Stromal cell of bone marrow (primary cell): ENCODE measurements at regions not wholly inside any gene's neighbourhood (a gene's known extent, or its start where the extent isn't known, plus 50 kb on each side); places are given as distances from the start of the nearest gene placed in this dataset.

Experiments used
- DNase-seq: peaks from one replicate; pipeline ENCODE4 v3.0.0-alpha.2; 2012; ENCODE audit warnings: low read depth

DNA sequence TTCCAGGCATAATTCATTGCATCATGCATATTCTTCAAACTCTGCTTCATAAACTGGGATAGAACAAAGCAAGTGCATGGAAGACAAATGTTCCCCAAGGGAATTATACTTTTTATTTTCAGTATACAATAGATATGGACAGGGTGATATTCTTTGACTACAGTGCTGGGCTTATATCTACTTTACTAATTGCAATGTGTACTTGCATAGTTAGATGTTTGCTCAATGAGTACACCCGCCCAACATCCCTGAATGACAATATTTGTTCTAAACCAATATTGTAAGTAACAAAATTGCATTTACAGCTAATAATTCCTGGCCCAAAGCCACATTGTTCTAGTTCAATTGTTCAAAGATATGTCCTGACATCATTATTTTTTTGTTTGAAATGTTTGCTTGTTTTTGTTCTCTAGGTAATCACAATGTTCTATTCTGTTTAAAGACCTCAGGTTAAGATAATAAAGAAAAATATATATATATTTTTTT, 171.4 kb downstream of the PTN start:
- no peak for DNase-seq

DNA sequence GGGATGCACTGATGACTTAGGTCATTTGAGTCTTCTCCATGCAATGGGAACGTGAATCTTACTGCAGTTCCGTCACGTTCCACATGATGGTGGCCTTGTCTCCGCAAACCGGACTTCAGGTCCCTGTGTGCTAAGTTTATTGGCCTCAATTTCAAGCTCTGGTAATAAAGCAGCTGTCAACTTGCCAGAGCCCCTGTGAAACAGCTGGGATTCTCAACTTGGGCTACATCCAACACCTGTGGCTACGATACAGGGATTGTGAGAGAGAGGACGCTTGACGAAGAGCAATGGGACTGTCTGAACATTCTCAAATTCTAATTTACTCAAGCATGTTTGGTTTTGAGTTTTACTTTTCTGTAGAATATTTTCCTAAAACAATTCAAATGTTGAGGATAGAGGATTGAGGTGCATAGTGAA, 174.2 kb downstream of the PTN start:
- DNase-seq: peak; percentile 47

DNA sequence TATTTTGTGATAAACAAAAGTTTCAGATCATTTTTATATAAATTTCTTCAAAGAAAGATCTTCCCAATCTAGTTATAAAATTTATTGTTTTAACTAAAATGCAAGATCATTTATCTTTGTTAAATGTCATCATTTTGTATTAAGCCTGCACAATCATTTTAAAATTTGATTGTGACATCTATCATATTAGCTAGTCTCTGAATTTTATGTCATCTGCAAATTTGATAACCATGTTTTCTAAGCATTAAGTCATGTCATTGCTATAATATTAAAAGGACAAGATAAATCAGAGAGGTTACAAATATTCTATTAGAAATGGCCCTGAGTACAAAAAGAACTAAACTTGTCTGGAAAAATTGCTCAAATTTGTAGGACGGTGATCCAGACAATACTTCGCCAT, 175.9 kb downstream of the PTN start:
- DNase-seq: no peak

DNA sequence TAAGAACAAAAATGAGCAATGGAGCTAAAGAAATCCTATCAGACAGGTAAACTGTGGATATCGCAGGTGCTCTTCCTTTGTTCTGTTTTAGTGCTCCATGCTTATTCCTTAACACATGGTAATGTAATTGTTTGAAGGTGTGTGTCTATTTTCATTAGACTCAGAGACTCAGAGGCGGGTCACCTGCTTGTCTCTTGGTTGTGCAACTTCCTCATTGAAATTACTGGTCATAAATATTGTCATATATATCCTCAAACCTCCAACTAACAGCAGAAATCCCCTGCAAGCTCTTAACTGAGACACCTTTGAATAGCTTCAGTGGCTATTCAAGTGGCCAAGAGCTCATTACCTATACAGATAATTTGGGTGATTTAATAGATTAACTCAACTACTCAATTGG, 177.2 kb downstream of the PTN start:
- no peak for DNase-seq

DNA sequence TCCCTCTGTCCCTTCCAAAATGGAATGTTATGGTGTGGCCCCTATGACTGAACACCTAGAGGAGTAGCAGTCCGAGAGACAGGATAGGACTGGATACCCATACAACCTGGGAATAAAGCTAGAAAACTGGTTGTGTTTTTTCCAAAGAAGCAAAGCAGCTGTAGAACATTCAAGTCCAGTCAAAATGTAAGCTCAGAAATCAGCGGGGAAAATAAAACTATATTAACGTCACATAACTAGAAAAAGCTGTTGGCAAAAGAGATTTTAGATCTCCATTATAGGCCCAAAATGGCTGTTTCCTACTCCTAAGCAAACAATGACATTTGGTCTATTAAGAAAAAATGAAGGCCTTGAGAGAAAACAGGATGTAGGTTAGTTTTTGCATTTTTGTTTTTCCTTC, 177.7 kb downstream of the PTN start:
- DNase-seq: no peak

DNA sequence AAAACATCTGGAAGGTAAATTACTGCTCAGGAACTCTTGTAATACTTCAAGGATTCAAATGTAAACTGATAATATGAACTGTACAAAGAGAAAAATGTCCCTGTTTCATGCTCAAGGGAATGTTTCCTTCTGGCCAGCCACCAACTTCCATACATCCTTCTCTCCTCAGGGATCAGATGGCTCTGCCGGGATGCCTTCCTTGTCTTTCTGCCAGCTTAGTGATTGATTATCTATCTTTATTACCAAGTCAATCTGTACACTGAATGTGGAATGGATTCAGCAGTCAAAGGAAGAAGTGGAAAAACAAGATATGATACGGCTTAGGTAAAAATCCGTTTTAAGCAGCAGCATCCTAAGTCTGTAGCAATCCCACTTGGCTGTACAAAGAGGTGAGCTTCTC, 178.3 kb downstream of the PTN start:
- no peak for DNase-seq

DNA sequence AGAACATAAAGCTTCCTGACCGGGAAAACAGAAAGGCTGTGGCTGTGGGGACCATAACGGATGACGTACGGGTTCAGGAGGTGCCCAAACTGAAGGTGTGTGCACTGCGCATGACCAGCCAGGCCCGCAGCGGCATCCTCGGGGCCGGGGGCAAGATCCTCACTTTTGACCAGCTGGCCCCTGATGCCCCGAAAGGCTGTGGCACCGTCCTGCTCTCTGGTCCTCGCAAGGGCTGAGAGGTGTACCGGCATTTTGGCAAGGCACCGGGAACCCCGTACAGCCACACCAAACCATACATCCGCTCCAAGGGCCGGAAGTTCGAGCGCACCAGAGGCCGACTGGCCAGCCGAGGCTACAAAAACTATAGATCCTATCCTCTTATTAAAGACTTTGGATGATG, 179.3 kb downstream of the PTN start:
- no peak for DNase-seq

DNA sequence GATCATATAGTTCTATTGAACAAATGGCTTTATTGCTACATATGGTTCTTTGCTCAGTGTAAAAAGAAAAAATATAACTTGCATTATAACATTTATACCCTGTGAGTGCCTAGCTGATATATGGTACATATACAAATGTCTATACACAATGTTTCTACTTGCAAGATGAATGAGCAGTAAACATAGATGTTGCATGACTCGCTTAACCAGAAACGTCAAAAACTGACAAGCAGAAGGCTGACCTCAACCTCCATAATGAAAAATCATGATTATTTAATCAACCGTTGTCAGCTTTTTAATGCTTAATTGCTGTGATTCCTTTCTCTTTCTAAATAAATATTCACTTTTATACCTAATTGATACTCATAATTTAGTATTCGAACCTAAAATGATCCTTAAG, 183.3 kb downstream of the PTN start:
- DNase-seq: no peak

DNA sequence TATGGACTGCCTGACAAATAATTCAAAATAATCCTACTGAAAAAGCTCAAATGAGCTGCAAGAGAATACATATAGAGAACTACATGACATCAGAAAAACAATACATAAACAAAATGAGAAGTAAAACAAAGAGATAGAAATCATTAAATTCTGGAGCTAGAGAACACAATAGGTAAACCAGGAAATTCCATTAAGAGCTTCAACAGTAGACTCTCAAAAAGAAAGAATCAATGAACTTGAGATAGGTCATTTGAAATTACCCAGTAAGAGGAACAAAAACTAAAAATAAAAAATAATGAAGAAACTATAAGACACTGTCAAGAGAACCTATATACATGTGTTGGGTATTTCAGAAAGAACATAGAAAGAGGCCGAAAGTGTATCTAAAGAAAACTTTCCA, 186.3 kb downstream of the PTN start:
- DNase-seq: no peak

DNA sequence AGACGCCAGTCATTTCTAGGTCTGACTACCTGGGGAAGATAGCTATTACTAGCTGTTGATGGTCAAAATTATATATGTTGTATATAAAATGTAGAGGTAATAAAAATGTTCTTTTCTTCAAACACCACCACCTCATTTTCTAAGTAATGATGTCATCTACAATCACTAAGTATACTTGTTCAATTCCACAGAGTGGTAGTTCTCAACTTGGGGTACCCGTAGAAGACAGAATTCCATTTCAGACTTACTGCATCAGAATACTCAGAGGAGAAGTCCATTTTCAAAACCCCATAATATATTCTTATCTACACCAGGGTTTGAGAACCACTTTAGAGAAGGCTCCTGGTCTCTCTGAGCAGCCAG, 191.9 kb downstream of the PTN start:
- no peak for DNase-seq

DNA sequence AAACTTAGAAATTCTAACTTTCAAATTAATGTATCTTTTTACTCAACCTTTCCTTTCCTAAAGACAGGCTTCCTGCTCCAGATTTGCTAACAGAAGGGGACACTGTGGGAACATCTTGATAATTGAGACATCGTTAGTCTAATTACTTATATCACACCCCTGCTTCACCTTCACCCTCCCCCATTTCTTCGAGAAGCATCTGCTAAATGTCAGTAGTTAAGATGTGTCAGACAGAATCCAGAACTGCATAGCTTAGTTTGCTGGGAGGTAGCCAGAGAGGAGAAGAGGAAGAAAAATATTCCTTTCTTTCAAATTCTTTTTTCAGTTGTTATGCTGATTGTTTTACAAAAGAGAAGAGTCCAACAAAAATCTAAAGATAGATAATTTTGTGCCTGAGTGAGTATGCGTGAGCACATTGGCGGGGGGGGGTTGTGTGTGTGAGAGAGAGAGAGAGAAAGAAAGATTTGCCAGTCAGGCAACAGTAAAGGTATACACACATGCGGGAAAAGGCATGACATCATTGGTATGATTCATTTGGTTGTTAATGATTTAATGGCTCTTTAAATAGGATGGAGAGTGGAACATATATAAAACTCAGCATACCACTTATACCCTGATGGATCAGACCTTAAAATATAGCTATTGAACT, 192.4 kb downstream of the PTN start:
- no peak for DNase-seq

DNA sequence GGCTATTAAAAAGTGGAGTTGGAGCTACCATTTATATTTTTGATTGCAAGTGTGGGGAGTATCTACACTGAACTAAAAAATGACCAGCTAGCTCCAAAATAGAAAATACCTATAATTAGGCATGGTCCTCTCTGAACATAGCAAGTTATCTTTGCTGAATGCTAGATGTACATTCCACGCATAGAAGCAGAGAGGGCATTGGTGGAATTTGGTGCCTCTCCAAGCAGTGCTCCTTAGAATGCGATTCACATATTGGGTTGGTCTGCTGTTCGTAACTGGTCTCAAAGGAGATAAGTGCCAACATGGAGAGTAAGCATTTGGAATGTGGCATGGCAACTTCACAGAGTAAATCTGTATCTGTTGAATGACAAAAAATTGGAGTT, 196.2 kb downstream of the PTN start:
- DNase-seq: no peak

DNA sequence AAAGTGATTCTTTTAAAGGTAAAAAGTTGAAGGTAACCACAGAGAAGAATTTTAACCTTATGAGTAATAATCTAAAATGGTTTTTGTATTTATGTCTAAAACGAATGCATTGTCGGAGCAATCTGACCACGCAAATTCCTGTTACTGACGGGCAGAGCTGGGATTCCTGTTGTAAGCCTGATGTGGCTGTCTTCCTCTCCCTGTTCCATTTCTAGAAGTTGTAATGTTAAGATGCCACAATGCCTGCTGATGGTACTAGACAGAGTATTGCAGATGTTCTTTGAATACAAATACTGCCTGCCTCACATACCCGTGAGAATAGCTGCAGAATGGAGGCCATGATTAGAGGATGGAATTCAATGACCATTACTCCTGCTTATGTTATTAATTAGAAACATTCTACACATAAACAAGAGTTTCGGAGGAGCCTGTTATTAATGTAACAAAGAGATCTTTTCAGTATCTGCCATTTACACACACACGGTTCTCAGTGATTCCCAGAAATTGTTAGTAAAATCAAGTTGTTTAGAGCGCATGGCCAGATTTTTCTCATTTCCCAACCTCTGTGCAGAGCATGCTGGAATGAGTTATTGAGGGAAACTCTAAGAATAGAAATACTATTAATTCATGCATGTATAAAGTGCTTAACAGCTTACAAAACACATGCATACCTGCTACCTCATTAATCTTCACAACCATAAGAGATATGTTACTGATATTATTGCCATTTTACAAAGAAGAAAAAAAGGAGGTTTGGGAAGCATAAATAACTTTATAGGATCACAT, 196.8 kb downstream of the PTN start:
- peak; percentile 28 for DNase-seq

DNA sequence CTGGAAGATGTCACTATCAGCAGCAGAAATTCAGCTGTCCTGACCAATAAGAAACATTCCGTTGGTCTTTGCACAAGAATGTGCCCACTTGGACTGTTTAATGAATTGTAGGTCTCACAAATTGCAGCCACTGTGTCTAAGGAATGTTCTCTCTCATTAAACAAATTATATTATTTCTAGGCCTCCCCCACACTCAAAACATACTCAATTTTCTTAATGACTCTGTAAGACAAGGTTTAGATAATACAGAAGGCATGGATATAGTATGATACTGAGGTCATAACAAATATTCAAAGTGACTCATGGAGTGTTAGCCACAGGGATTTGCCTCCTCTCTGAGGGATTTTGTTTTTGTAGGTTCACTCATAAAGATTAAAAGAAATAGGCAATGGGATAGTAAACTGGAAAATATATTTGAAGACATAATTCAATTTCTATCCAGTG, 197.5 kb downstream of the PTN start:
- peak; percentile 53 for DNase-seq

DNA sequence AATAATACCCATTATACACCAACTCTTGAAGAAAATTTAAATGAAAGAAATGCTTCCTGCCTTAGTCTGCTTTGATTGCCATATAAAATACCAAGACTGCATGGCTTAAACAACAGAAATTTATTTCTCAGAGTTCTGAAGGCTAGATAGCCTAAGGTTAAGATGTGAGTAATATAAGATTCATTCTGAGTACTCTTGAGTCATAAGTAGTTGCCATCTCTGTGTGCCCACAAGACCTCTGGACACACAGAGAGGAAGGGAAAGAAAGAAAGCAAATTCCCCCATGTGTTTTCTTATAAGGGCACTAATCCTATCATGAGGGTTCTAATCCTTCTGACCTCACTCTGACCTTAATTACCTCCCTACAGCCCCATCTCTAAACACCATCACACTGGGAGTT, 201.2 kb downstream of the PTN start:
- DNase-seq: peak; percentile 24

DNA sequence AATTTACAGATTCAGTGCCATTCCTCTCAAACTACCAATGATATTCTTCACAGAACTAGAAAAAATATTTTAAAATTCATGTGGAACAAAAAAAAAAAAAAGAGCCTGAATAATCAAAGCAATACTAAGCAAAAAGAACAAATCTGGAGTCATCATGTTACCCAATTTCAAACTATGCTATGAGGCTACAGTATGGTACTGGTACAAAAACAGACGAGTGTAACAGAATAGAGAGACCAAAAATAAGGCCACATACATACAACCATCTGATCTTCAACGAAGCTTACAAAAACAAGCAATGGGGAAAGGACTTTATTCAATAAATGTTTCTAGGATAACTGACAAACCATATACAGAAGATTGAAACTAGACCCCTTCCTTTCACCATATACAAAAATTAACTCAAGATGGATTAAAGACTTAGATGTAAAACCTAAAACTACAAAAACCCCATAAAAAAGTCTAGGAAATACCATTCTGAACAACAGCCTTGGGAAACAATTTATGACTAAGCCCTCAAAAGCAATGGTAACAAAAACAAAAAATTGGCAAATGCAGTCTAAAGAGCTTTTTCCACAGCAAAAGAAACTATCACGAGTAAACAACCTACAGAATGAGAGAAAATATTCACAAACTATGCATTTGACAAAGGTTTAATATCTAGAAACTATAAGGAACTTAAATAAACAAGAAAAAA, 207.7 kb downstream of the PTN start:
- DNase-seq: no peak

DNA sequence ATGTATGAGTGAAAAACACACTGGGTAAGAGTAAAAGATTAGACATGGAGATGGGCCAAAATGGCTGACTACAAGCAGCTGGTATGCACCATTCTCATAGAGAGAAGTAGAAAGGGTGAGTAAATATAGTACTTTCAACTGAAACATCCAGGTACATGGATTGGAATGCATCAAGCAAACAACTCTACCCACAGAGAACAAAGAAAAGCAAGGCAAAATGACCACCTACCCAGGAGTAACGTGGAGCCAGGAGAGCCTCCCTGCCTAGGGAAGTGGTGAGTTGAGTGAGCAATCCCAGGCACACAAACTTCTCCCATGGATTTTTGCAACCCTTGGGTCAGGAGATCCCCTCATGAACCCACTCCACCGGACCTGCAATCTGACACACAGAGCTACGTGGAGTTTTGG, 212.8 kb downstream of the PTN start:
- DNase-seq: peak; percentile 21

DNA sequence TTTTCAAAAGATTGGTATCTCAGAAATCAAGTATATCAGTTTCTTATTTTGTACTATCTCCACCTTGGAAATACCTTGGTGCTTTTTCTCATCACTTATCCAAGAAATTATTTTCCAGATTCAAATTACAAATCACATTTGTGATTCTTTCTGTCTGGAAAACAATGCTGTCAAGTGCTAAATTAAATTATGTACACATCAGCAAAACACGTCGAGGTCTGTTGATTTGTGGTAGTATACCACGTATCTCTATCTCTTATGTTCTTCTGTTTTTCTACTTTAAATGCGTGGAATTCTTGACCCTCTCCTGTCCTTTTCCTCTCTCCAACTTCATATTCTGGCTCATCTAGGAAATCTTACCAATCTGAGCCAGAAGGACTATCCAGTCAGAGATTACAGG, 214.5 kb downstream of the PTN start:
- DNase-seq: no peak

DNA sequence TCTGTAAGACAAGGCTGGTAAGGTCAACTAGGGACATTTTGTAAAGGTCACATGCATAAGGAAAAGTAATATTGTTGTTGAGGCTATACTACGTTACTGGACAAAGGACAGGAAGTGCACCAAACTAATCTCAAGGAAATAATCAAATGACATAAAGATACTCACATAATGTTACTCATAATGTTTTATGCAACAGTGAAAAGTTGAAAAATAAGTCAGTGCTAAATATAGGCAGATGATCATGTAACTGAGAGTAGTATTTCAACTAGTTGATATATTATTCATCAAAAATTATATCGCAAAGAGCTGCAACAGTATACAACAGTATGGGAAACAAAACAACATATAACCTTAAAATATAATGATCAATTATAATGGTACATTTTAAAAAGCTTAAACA, 215.7 kb downstream of the PTN start:
- no peak for DNase-seq

DNA sequence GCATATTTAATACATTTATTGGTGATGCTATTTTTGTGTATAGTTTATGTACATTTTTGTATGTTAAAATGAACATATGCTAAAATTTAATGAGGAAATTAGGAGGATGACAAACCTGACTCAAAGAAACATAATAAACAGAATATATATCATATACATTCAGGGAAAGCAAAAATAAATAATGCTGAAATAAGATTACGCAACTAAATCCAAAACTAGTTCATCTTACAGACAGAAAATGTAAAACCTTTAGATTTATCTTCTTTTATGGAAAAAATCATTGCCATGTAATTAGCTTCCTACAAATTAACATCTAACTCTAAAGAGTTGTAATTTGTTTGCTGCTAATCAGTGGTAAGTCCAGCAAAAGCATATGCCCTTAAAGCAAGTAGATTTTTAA, 216.5 kb downstream of the PTN start:
- no peak for DNase-seq

DNA sequence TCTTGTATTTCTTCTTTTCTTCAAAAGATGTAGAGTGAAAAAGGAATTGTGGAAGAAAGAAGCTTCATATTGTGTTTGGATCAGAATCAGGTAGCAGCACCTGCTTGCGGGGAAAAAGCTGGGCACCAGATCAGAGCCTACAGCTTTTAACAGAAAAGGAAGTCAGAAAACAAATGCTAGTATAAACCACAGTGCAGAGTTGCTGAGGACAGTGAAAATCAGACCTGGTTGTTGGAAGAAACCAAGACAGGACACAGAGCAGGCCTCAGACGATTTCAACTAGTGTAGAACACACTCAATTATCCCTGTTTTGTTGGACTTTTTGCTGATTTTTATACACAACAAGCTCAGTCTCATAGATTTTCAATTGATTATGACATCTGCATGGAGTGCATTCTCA, 221.4 kb downstream of the PTN start:
- no peak for DNase-seq

DNA sequence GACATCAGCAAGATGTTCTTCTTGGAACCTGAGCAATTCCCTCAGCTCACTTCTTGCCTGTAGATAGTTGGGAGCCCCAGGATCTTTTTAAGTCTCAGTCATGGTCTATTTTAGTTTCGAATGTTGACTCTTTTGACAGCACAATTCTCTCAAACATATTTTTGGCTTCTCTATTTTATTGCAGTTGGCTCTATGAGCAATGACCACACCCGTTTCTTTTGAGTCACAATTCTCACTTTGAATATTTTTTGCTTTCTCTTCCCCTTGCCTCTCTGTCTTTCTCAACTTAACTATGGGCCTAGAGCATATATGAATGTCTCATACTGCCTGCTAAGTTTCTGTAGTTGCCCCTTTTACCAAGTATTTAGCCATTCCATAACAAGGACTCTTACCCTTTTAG, 222.8 kb downstream of the PTN start:
- peak; percentile 61 for DNase-seq

DNA sequence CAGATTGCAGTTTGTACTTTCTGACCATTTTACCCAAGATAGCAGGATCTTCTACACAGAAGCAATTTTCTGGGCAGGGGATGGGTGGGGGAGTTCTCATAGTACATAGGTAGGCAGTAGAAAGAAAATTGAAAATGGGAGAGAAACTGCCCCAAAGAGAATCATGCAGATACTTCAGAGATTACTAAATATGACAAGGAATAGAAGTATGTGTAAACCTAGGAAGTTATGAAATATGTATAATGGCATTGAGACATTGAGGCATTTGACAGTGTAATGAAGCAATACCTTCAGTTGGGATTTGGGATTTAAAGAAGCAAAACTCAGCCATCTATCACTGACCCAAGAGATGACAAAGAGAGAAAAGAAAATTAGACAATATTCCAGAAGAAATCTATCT, 233.0 kb downstream of the PTN start:
- DNase-seq: peak; percentile 24
